HTR-8/SVneo (cell line): ENCODE measurements at regions not wholly inside any gene's neighbourhood (a gene's known extent, or its start where the extent isn't known, plus 50 kb on each side); places are given as distances from the start of the nearest gene placed in this dataset.
A peak's percentile ranks its signal among the peaks of the same experiment; 100 is the strongest.

Experiments
- DNase-seq: peaks from one replicate; pipeline ENCODE4 v3.0.0; 2011; ENCODE audit warnings: low spot score, mixed read lengths; ENCODE audit not compliant: insufficient read length
- FAIRE-seq: peaks from 2 replicates; lab custom pipeline; 2011; peaks lifted over from hg19 to GRCh38; lab: Jason Lieb, UNC

DNA sequence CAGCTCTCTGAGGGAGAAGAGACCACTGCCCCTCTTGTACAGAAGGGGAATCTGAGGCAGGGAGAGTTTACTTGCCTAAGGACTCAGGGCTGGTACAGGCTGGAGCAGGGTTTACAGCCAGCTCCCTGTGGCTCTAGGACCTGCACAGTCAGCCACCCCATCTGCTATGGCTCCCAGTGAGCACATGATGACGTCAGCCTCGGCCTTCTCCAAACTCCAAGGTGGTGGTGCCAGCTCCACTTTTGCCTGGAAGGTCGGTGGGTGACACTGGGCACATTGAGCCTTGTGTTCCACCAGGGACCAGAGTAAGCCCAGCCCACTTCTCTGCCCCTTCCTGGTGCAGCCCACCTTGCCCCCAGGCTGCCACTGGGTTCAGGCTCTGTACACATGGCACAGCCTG is 202.2 kb downstream of the ENGASE start:
- no peak for FAIRE-seq
- DNase-seq: no peak

DNA sequence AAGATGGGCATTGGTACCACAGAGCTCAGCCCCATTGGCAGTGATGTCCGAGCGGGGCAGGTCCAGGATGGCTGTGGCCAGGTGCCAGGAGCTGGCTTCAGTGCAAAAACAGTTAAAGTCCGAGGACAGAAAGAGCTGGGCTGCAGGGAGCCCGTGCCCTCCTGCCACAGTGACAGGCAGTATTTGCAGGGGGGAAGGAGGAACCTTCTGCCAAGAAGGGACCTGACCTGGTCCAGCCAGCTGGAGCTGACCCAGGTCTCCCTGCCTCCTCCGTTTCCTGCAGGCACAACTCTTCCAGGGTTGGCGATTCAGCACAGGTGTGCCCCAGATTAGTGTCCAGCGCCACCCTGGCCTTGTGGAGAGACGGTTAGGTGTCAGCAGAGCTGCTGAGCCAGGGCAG is 199.0 kb downstream of the ENGASE start:
- FAIRE-seq (no peak), DNase-seq (no peak)

DNA sequence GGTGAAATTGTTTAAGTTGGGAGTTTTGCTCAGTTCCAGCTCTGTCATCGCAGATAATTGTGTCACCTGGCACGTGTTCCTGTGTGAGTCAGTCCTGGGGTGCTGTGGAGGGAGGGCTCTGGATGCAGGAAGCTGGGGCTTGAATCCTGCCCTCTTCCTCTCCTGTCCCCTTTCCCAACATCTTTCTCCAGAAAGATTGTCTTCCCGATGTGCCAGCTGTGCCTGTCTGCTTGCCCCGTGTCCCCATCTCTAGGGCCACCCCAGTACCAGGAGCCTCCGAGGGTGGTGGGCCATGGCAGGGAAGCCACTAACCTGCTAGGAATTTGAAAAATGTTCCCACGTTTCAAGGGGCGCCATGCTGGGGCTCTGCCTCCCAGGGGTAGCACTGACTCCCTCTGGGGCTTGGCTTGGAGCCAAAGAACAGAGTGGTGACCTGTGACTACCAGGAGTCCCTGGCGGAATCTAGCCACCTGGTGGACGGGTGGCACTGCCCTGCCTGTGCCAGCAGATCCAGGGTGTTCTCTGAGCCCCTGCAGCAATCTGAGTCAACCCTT is 198.1 kb downstream of the ENGASE start:
- DNase-seq: peak; percentile 30
- no peak for FAIRE-seq

DNA sequence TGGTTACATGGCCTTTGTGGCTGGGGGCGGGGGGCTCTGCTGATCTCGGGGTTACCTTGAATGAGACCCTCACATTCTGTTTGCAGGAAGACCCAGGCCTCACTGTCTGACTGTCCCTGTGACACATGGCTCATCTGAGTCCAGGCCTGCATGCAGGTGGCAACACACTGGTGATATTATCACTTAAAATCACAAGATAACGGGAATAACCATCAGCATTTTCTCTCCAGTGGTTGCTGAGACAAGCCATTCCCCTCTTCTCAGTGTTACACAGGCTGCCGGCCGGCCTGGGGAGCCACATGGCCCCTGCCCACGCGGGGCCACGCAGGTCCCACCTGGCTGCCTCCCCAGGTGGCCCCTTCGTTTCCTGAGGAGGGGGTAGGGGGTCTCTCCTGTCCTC is 197.6 kb downstream of the ENGASE start:
- no peak for FAIRE-seq
- DNase-seq: no peak

DNA sequence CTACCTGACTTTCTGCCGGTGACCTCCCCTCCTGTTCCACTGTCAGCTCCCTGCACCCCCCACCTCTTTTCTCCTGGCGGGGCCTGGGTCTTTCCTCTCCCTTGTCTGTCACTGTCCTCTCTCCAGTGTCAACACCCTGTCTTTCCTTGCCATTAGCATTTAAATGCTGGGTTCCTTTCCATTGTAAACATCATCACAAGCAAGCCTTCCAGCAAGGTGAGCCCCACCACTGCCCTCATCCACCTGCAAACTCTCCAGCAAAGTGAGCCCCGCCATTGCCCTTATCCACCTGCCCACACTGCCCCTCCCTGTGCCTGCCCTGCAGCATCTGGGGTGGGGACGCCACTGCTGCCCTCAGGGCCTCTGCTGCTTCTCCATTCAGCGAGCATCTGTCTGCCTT is 195.0 kb downstream of the ENGASE start:
- no peak for DNase-seq
- no peak for FAIRE-seq

DNA sequence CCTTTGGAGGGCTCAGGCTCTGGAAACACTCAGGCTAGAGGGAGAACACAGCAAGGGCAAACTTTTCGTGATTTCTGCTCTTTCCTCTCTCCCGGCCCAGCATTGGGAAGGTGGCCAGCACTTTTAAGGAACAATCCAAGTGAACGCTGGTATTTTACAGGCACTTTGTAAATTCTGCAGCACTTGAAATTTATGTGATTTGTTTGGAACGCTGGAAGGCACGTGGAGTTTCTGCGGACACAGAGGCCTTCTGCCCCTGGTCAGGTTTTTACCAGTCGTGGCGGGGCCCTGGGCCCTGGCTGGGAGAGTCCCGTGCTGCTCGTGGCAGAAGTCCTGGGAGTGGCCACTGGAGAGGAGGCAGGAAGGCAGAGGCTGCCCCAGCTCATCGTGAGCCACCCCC is 188.6 kb downstream of the ENGASE start:
- DNase-seq (no peak), FAIRE-seq (no peak)

DNA sequence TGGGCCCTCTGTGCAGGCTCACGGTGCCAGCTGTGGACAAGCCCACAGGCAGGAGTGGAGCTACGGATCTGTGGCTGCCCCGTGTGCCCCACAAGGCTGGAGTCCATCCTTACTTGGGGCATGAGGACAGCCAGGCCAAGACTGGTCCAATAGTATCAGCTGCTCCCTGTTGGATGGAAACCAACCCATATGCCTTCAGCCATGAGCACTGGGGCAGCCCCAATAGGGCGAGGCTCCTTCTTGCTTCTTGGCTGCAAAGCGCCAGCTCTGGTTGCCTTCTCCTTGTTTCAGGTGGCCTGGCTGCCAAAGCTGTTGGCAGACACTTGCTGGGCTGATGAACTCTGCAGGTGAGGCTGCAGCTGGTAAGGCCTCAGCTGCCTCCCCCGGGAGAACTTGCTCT is 188.0 kb downstream of the ENGASE start:
- FAIRE-seq (no peak), DNase-seq (no peak)

DNA sequence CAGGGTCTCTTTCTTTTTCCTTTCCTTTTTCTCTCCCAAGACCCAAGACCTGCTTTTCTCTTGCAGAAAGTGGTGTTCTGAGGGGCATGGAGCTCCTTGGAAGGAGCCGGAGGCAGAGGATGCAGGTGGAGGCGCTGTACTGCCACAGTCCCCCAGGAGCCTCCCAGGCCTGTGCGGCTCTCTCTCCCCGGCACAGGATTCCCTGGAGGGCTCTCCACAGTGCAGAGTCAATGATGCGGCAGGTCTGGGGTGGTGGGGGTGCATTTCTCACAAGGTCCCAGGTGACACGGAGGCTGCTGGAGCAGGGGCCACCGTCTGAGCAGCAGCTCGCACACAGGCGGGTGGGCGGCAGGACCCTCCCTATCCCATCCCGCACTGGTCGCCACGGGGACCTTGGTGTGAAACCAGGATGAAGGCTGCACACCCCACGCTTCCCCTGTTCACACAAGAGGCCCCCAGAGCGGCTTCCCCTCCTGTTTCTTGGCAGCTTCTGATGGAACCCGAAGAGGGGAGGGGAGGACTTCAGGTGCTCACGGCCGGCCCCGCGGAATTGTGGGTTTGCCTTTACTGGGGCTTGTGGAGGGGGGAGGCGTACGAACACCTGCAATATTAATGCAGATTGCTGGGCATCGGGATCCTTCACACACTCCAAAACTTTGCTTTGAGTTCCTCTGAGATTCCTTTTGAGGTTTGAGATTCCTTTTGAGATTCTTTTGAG is 186.9 kb downstream of the ENGASE start:
- DNase-seq (no peak), FAIRE-seq (no peak)

DNA sequence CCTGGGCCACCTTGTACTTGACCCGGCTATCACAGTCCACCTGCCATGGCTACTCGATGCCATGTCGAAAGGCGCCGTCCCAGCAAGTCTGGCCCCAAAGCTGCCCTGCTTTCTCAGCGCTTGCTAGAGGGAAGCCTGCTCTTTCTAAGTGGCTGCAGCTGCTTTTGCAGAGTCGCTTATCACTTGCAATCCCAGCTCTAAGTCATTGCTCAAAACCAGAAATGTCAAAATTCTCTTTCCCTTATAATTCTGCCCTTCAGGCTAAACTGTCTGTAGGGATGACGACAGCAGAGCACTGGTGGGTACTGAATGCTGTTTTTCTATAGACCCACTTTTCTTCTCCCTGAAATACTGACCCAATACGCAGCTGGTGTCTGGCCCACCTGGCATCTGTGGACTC is 184.2 kb downstream of the ENGASE start:
- FAIRE-seq: no peak

DNA sequence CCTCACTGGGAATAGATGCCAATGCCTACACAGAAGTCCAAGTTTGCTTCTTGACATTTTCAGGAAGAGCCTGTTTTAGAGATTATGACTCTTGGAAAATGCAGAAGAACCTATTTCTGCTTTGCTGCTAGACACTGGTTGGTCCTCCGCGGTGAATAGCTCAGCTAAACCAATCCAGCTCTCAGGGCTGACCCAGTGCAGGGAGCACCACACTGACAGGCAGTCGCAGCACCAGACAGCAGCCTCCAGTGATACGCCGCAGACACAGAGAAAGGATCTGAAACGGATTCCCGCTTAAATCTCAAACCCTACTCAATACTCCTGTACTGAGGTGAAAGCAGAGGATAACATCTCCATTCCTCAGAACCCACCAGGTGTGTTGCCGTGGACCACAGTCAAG is 183.4 kb downstream of the ENGASE start:
- DNase-seq (no peak), FAIRE-seq (no peak)

More for the DNA sequence above, 184.2 kb downstream of the ENGASE start:
- DNase-seq: no peak

DNA sequence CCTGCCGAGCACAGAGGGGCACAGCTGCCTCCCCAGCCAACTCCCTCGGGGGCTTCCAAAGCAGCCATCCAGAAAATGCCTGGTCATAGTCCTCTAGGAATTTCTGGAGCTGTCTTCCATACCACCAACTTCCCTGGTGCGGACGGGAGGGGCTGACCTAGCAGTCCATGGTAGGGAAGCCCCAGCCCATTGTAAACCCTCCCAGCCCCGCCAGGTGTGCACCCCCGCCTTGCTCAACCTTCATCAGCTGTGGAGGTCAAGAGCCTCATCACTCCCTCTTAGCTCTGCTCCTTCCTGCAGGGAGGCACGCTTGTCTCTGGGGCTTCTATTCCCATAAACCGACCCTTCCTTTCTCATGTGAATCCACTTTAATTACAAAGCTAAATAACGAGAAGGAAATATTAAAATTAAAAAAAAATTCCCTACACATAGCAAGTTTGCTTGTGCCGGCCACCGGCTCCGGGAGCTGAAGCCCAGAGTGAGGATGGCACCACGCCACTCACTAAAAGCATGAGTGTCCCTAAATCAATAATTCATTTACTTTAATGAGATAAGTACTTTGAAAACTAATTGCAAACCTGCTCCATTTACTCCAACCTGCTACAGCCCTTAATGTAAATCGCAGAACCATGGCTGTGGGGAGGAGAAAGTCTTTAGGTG is 181.4 kb downstream of the ENGASE start:
- FAIRE-seq: no peak
- DNase-seq: no peak

DNA sequence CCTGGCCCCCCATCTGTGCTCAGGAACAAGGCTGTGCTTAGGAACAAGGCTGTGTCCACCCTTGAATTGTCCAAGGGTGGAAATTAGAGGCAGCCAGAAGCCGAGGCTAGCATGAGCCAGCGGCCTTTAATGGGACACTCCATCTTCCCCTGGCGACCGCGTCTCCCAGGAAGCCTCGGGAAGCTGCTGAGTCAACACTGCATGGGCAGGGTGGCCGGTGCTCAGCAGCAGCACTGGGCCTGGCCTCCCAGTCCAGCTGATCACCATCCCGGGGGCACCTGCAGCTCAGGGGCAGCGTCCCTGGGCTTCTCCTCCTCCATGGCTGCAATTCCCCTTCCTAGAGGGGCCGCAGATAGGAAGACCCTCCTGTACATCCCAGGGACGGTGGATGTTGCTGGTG is 180.8 kb downstream of the ENGASE start:
- no peak for DNase-seq
- no peak for FAIRE-seq

DNA sequence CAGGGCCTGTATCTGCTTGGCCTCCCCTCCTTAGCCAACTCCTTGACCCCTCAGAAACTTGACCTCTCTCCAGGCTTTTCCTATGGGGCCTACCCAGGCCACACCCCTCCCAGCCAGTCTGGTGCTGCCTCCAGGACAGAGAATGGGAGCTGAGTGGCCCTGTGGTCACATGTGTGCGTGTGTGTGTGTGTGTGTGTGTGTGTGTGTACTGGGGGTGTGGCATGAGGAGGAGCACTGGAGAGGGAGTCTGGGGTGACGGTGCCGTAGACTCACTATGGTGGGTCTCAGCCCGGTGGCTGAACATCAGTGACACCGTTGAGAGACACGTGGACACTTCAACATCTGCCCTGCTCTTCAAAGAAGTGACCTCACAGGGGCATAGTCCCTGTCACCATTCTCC is 180.4 kb downstream of the ENGASE start:
- DNase-seq: no peak
- no peak for FAIRE-seq

DNA sequence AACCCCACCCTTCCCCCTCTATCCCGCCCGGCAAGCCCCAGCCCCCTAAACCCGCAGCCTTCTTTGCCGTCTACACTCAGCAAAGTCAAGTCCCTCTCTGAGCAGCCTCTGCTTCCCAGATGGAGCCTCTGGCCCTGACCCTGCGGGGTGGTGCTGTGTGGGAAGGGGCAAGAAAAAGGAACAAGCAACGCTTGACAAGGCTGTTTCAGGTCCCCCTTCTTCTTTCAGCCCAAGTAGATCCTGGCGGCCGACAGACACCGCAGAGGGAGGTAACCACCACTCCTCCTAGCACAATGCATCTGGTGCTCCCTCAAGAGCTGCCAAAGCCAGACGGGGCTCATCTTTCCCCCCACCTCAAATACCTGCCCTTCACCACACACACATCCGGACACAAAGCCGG is 178.3 kb downstream of the ENGASE start:
- DNase-seq (no peak), FAIRE-seq (no peak)

DNA sequence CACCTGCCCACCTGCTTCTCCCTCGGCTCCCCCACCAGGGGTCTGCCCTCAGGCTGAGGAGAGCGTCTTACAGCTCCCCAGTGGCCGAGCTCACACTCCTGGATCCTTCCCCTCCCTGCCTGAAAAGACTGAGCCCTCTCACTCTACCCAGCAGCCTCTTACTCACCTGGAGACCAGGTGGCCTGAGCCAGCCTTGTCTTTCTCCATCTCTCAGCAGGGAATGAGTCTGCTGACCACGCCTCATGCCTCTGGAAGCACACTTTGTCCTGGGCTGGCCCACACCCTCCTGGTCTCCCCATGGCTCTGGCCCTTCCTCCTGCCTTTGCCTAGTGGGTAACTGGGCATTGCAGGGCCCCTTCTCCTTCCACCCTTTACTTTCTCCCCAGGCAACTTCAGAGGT is 177.2 kb downstream of the ENGASE start:
- DNase-seq: no peak
- FAIRE-seq: no peak

DNA sequence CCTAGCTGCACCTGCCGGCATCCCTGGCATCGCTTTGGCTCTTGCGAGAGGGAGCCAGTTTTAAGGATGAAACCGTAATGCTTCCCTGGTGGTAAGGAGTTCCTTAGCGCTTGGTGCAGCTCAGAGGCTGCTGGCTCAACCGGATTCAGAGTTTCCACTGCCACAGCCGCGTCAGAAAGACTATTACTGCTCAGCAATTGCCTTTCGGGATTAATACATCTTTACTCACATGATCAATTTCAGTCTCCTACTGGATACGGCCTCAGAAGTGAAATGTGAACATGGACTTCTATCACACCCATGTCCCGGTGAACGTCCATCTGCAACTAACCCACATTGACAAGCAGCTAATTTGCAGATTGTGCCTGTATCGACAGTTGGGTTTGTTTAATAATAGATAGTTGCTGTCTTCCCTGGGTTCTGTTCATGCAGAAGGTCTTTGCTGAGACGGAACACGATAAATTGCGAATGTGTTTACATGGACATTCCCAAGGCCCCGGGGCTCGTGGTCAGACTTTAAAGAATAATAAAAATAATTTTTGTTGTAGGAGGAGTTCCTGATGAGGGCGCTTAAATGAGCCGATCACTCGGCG is 175.4 kb downstream of the ENGASE start:
- FAIRE-seq: no peak

DNA sequence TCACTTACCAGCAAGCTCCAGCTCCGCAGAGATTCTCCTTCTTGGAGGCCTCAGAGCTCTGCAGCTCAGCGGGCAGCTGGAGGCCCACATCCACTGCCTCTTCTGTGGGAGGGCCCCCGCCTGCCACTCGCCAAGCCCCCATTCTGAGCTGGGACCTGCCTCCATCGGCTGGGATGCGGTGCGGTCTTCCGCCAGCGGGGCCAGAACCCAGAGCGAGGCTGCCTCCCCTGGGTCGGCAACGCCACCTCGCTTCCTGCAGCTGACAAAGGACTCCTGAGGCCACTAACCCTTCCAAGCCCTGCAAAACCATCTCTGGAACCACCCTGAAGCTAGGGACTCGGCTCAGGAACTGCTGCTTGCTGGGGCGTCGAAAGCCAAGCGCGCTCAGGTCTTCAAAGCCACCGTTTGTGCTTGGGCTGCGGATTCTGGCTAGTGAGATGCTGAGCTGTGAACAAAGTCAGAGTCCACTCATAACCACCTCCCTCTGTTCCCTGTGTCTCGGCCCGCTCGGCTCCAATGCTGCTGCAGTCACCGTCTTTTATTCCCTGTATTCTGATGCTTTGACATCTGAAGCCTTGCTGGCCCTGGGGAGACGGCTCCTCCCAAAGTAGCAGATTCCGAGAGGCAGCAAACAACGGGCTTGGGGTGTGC is 174.3 kb downstream of the ENGASE start:
- DNase-seq (no peak), FAIRE-seq (no peak)

More for the DNA sequence above, 175.4 kb downstream of the ENGASE start:
- no peak for DNase-seq

DNA sequence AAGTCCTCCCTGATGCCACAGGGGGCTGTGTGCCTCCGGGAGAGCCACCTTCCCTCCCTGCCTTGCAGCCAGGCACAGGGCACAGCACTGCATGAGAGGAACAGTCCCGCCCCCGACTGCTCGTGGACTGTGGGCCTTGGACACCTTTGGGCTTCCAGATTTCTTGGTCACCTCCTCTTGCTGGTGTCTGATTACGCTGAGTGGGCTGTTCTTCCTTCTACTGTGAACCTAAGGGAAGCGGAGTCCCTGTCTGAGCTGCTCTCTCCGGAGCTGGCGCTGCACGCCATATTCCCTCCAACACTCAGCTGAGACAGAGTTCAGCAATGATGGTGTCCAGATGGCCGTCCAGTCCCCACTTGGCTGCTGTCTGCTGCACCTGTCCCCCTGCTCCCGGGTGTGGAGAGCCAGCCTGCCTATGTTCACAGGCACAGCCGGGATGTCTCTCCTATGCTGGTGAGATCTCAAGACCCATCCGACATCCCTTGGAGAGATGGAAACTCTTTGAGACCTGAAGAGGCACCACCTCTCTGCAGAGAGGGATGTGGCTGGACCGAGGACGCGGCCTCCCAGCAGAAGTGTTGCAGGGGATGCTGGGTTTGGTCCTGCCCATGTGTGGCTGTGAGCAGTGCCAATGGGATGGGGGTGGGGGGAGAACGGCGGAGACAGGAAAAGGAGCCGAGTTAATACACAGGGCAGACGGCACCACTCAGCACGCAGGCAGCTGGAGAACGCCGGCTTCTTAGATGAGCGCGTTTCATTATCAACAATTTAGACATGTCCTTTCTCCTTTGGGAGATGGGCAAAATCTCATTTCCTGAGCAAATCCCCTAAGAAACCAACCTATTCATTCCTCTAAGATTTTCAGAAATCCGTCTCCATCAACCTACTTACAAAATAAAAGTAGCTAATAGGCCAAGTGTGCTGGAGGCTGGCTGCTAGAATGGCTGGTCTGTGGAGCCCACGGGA is 171.9 kb downstream of the ENGASE start:
- DNase-seq: no peak
- no peak for FAIRE-seq

DNA sequence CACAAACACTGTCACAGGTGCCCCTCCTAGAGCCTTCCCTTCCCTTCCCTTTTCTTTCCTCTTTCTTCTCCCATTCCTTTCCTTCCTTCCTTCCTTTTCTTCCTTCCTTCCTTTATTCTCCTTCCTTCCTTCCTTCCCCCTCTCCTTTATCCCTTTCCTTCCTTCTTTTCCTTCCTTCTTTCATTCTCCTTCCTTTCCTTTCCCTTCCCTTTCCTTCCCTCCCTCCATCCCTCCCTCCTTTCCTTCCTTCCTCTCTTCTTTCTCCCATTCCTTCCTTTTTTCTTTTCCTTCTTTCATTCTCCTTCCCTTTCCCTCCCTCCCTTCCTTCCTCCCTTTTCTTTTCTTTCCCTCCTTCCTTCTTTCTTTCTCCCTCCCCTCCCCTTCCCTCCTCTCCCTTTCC is 170.0 kb downstream of the ENGASE start:
- FAIRE-seq: no peak
- DNase-seq: no peak

DNA sequence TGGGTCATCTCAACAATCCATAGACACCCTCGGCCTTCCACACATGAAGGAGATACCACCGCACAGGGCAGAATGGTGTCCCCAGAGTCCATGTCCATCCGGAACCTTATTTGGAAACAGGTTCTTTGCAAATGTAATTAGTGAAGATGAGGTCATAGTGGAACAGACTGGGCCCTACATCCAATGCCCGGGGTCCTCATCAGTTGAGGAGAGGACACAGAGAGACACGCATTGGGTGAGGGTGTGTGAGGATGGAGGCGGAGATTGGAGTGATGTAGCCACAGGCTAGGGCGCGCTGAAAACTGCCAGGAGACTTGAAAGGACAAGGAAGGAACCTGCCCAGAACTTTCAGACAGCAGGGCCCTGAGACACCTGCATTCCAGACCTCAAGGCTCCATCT is 169.4 kb downstream of the ENGASE start:
- DNase-seq (no peak), FAIRE-seq (no peak)
